Skin of body (tissue), 1 donor: ENCODE measurements at regions not wholly inside any gene's neighbourhood (a gene's known extent, or its start where the extent isn't known, plus 50 kb on each side); places are given as distances from the start of the nearest gene placed in this dataset.
"Not testable (repeated sequence)": the region's sequence is repeated elsewhere in the genome, so short reads cannot be mapped to it uniquely, and the experiment has no call there.

ENCODE experiments used
- DNase-seq: peaks from one replicate; lab custom pipeline; 2025; lab: John Stamatoyannopoulos, UW

DNA sequence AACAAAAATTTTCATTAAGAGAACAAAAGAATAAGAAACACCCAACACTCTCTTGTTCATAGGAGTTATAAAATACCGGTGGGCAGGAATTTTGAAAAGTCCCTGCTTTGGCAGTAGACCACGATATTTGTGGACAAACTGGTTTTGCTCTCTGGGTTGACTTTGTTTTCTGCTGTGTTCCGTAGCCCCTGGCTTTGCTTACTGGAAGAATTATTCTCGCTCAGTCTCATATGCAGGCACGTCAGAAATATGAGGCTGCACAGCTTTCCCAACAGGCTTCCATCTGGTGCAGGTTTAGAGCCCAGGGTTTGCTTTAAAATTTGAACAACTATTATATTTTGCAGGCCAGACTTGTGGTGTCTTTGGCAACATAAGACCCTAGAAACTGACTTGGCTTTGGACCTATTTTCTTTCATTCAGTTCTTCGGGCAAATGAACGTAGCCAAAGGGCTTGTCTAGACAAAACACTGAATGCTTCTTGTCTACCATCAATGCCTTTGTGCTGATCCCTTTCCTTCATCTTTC lies 2012.6 kb downstream of the PCDH9 start:
- no peak for DNase-seq

DNA sequence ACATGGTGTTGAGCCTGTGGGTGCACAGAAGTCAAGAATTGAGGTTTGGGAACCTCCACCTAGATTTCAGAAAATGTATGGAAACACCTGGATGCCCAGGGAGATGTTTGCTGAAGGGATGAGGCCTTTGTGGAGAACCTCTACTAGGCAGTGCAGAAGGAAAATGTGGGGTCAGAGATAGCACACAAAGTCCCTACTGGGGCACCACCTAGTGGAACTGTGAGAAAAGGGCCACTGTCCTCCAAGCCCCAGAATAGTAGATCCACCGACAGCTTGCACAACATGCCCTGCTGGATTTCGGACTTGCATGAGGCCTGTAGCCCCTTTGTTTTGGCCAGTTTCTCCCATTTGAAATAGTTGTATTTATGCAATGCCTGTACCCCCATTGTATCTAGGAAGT lies 2027.3 kb downstream of the PCDH9 start:
- DNase-seq: not testable (repeated sequence)

DNA sequence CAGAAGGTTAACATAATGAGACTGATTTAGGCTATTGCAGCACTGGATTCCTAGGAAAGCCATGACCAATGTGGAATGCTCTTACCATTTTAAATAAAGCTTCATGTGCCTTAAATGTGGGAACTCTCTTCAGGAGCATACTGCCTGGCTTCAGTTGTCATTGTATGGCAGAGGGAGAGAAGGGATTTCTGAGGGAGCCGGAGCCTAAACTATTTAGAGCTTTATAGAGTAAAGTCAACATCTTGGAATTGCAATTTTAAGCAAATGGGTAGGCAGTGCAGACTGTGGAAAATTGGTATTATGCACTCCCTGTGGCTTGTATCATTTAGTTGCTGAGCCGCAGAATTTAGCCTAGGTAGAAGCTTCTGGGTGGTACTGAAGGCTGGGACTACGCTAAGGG lies 2041.4 kb downstream of the PCDH9 start:
- no peak for DNase-seq

DNA sequence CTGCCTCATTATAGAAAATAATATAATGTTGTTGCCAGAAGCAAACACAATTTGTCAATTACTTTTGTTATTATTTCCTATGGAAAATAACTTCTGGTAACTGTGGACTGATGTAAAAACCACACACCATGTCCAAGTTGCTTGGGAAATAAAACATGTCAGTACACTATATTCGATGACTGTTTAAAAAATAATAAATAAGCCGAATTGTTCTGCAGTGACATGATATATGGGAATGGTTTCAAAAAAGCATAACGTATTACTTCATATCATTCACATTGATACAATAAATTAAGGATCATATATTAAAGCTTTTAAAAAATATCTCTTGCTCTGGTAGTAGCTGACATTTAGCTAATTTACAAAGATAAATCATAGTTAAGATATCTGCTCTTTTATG lies 2062.1 kb downstream of the PCDH9 start:
- DNase-seq: no peak

DNA sequence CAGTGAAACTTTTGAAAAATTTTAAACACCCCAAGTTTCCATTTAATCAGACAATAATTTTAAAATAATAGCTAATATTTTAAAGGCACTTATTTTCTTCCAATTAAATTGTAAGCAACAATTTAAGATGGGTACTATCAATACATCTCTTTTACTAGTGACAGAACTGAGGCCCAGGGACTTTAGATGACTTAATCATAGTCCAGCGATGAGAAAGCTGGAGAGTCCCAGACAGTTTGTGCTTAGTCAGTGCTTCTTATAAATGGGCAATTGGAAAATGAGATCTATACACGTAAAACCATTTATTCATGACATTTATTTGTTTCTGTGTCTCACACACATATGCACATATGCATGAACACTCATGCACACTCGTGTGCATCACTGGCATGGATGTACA lies 2063.5 kb downstream of the PCDH9 start:
- DNase-seq: no peak

DNA sequence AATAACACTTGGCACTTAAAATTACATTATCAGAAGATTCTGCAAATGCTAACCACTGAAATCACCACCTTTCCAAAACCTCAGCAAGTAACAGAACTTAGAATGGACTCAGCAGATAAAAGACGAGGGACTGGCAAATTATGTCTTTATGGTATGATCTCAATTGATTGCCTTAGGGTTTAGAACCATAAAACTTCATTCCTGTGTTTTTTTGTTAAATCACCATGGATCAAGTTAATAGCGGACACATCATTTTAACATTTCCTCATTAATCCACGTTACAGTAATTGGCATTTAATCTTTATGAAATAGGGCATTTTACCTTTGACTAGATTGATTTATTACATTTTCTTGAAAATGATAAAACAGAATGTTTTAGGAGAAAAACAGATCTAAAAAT lies 2070.3 kb downstream of the PCDH9 start:
- DNase-seq: no peak

DNA sequence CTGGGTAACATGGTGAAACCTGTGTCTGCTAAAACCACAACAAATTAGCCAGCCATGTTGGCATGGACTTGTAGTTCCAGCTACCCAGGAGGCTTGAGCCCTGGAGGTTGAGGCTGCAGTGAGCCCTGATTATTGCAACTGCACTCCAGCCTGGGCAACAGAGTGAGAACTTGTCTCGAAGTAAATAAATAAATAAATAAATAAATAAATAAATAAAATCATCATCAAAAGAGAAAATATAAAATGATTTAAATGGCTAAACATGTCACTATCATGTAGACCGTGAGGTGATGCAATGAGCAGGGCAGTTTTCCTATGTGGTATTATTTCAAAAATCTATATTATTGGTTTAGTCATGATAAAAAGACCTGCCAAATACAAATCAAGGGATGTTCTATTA lies 2074.3 kb downstream of the PCDH9 start:
- DNase-seq: no peak

DNA sequence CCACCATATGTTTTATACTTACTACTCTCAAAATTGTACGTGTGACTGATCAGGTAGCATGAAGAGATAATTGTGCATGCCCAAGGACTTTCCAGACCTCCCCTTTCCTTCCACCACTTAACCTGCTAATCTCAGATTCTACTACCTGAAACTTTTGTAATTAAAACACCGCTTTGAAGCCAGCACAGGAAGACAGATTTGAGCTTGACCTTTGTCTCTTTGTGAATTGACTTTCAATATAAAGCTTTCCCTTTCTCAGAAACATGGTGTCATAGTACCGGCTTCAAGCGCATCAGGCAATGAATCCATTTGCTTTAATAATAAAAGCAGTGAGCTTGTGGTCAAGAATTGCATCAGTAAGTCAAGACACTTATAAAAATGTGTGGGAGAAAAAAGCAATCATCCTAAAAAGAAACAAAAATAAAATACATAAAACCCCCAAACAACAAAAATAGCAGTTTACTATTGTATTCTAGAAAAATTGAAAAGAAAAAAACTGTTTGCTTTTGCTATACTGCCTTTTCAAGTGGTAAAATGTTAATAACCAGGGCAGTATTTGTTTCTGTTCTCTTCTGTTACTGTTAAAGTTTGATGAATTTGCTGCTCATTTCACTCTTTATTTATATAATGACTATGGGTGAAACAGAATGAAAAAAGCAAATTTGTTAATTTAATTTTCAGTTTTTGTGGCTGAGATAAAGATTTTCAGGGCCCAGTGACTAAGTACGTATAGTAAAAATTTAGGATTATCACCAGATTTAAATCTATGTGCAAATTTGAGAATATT lies 2075.3 kb downstream of the PCDH9 start:
- no peak for DNase-seq

DNA sequence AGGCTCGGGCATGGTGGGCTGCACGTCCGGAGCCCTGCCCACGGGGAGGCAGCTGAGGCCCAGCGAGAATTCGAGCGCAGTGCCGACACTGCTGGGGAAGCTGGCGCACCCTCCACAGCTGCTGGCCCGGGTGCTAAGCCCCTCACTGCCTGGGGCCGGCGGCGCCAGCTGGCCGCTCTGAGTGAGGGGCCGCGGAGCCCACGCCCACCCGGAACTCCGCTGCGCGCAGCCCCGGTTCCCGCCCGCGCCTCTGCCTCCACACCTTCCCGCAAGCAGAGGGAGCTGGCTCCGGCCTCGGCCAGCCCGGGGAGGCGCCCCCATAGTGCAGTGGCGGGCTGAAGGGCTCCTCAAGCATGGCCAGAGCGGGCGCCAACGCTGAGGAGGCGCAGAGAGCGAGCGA lies 2080.4 kb downstream of the PCDH9 start:
- DNase-seq: no peak

DNA sequence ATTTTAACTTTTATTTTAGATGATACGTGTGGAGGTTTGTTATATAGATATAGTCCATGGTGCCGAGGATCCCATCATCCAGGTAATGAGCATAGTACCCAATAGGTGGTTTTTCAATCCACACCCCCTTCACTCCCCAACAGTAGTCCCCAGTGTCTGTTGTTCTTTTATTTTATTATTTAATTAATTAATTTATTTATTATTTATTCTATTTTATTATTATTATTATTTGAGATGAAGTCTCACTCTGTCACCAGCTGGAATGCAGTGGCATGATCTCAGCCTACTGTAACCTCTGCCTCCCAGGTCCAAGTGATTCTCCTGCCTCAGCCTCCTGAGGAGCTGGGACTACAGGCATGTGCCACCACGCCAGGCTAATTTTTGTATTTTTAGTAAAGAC lies 2086.2 kb downstream of the PCDH9 start:
- DNase-seq: no peak

DNA sequence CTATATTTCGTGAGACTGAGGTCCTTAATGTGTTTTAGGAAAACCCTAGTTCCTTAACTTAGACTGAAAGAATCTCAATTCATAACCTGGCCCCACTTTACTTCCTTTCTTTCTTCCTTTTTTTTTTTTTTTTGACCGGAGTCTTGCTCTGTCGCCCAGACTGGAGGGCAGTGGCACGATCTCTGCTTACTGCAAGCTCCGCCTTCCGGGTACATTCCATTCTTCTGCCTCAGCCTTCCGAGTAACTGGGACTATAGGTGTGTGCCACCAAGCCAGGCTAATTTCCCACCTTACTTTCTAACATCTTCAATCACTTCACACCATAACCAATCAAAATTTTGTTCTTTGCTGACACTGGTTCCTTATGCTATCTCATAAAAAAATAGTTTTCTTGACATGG lies 2097.0 kb downstream of the PCDH9 start:
- DNase-seq: no peak

DNA sequence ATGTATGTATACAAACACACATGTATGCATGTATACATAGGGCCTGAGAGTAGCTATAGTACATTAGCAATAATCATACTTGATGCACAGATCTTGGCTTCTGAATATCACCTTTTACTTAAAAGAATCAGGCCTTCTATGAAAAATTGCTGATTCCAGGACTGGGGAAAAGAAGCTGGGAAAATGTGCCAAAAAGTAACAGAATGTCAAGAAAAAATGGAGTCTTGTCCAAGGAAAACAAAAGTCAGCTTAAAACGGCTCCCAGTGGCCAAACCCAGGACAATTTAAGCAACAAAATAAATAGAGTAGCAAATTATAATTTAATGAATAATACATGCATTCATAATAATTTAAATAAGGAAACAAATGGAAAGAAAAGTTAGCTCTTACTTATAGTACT lies 2104.9 kb downstream of the PCDH9 start:
- DNase-seq: no peak

DNA sequence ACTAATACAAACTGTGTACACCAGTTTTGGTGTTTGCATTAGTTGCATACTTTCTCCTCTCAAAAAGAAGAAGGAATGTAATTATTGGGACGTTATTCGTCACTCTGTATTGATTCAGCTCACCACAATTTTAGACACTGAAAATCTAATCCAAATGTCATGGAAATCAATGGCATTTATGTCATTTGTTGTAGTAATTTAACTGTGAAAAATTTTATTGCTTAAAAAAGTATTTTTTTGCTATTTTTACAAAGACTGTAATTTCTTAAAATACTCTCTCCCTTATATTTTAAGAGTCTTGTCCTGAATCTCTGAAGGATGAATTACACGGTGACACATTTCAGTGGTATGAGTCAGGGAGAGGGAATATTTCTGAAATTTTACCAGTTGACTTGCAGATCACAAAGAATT lies 2117.6 kb downstream of the PCDH9 start:
- no peak for DNase-seq

DNA sequence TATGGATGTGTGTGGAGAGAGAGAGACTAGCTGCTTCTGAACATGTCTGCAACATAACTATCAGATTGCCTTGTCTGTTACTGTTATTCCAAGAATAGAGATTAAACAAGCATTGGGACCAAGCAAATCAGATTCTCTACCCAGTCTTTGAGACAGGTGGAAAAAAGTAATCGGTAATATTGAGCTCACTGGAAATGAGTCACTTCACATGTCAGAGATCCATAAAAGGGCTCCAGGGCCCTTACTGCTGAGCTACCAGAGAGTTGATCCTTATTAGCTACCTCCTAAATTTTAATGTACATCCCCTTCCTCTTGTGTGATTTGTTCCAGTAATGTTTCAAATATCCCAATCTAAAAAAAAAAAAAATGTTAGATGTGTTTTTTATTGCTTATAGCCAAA lies 2118.0 kb downstream of the PCDH9 start:
- DNase-seq: no peak

DNA sequence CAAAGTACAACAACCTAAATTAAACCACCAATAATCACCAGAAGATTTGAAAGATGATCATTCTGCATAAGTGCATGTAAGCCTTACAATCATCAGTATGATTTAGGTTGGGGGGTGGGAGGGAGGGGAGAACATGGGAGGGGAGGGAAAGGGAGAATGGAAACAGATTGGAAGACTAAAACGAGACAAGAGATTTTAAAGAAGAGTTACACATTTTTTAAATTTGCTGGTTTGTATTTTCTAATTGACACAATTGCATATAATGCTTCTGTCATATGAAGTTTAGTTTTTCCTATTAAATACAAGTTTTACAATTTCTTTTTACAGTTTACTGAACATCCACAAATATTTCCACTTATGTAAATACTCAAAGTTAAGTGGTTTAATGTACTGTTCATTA lies 2118.9 kb downstream of the PCDH9 start:
- DNase-seq: no peak

DNA sequence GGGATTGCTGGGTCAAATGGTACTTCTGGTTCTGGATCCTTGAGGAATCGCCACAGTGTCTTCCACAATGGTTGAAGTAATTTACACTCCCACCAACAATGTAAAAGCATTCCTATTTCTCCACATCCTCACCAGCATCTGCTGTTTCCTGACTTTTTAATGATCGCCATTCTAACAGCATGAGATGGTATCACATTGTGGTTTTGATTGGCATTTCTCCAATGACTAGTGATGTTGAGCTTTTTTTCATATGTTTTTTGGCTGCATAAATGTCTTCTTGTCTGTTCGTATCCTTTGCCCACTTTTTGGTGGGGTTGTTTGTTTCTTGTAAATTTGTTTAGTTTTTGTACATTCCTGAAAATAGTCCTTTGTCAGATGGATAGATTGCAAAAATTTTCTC lies 2125.7 kb downstream of the PCDH9 start:
- not testable (repeated sequence) for DNase-seq

DNA sequence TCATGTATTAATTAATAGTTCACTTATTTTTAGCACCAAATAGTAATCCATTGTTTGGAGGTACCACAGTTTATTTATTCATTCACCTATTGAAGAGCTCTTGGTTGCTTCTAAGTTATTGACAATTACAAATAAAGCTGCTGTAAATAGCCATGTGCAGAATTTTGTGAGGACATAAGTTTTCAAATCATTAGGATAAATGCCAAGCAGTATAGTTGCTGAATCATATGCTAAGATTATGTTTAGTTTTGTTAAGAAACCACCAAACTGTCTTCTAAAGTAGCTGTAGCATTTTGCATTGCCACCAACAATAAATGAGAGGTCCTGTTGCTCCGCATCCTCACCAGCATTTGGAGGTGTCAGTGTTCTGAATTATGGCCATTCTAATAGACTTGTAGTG lies 2126.8 kb downstream of the PCDH9 start:
- DNase-seq: no peak

DNA sequence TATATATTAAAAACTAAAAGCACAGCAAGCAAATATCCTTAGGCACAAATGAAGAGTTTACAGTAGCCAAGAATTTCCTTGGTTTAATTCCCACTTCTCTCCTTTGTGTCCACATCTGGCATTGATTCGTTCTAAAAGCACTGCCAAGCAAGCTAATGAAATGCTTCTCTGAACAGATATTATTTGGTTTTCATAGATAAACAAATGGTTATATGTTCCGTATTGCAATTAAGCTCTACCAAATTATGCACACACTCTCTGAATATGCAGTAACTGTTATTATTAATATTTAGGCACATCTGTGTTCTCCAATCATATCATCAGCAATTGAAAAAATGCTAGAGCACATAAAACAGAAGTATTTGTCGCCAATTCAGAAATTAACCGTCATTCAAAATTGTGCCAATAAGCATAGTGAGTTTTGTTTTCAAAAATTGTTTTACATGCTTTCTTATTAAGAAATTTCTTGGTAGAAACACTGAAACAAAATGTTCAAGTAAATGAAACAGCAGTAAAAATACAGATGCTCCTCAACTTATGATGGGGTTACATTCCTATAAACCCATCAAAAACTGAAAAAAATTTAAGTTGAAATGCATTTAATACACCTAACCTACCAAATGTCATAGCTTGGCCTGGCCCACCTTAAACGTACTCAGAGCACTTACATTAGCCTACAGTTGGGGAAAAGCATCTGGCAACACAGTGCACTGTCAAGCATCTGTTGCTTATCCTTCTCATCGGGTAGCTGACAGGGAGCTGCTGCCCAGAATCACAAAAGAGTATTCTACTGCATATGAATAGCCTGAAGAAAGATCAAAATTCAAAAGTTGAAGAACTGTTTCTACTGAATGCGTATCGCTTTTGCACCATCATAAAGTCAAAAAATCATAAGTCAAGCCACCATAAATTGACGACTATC lies 2134.7 kb downstream of the PCDH9 start:
- peak; percentile 75 for DNase-seq

DNA sequence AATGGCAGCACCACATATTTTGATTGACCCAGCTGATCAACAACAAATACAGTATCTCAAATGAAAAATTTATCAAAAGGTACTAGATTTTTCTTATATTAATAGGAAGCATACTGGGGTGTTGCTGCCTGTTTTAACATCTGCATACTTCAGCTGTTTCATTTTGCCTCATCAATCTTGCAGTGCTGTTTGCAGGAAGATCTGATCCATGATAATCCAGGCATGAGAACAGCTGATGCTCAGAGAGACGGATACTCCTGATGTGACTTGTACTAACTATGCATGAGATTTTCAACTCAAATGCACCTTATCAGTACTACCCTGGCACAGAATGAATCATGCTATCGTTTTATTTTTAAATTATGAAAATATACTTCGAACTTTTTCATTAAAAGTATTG lies 2136.8 kb downstream of the PCDH9 start:
- DNase-seq: no peak

DNA sequence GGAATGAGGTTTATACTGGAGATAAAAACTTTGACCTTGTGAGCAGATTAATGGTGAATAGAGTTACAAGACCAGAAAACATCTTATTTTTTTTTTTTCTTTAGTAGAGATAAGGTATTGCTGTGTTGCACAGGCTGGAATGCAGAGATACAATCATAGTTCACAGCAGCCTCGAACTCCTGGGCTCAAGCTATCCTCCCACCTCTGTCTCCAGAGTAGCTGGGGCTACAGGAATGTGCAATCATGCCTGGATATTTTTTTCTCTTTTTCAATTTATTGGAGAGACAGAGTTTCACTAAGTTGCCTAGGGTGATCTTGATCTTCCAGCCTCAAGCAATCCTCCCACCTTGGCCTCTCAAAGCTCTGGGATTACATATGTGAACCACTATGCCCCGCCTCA lies 2139.1 kb downstream of the PCDH9 start:
- DNase-seq: no peak

DNA sequence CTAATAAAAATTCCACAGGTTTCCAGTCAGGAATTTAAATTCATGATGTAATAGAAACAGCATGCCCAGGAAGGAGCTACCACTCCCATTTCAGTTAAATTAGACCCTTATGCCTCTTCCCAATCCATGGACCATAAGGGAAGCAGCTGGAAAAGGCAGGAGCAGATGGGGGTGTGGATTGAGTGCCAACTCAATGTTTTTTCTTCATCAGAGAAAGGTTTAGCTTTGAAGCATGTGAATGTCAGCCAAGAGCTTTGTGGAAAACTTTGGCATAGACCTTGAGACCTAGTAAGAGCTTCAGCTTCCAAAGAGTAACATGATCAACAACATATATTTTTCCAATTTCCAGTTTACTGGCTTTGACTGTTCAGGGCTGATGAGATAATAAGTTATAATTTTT lies 2139.9 kb downstream of the PCDH9 start:
- peak; percentile 70 for DNase-seq

DNA sequence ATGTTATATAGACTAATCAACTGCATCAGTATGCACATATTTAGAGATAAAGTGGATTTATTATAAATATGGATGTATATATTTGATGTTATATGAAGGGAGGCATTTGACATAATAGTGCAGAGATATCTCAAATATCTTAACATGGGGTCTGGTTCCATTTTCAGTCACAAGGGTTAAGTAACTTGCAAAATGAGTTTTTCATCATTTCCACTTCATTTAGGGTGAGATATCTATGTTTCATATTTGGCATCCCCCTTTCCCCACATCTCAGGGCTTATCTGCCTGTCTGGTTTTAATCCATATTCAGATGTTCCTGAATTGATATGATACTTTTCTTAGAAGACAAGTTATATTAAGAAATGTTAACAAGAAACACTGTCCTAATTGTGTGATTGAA lies 2141.2 kb downstream of the PCDH9 start:
- no peak for DNase-seq

DNA sequence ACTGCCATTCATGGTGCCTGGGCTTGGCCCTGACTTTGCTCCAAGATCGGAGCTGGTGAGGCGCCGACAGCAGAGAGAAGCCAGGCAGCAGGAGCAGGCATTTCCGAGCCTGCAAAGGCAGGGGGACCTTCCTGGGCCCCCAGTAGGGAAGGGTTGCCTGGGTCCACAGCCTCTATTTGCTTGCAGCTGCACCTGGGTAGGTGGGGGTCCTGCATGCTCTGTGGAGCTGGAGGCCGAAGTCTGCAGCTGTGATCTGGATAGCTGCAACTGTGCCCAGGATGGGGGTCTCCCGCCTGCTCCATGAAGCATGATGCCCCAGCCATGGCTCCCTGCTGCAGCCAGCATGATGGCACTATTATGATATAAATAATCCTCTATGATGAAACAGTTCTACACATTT lies 2144.2 kb downstream of the PCDH9 start:
- DNase-seq: no peak
